Ureter (tissue), 1 donor: ENCODE measurements at regions not wholly inside any gene's neighbourhood (a gene's known extent, or its start where the extent isn't known, plus 50 kb on each side); places are given as distances from the start of the nearest gene placed in this dataset.
"Not testable (repeated sequence)": the region's sequence is repeated elsewhere in the genome, so short reads cannot be mapped to it uniquely, and the experiment has no call there.

Experiments
- DNase-seq: peaks from one replicate; pipeline ENCODE4 v3.0.0-alpha.2; 2020; ENCODE audit warnings: low spot score
- donor health status: DM: yes; HTN: yes; CAD: no.

- DNase-seq, result no peak
These were observed 309.0 kb upstream of the PABPC4L start for GRCh38 chr4:134510544-134510943.

DNA sequence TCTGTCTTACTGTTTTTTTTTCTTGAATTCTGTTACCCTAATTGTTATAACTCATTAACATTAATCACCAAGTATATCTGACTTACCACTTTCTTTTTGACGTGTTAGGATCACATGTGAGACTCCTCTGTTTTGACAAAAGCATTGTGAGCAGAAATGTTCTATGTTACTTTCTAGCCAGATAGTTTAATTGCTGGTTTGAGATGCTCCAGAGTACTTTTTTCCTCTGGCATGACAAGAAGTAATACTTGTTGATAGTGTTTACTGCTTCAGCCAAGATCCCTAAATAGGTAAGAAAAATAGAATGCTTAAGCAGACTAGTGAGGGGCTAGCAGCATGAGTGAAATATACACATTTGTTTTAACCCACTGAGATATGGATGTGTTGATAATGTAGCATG lies 303.9 kb upstream of the PABPC4L start:
- DNase-seq, result no peak

DNA sequence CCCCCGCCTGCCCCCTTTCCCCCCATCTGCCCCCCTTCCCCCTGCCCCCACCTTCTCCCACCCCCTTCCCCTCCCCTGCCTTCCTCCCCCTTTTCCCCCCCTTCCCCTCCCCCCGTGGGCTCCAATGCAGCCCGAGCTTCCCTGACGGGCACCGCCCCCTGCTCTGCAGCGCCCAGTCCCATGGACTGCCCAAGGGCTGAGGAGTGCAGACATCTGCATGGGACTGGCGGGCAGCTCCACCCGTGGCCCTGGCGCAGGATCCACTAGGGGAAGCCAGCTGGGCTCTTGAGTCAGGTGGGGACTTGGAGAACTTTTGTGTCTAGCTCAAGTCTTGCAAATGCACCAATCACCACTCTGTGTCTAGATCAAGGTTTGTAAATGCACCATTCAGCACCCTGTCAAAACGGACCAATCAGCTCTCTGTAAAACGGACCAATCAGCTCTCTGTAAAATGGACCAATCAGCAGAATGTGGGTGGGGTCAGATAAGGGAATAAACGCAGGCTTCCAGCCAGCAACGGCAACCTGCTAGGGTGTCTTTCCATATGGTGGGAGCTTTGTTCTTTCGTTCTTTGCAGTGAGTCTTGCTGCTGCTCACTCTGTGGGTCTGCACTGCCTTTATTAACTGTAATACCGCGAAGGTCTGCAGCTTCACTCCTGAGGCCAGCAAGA lies 300.5 kb upstream of the PABPC4L start:
- DNase-seq, result no peak

GRCh38 chr4:134501488-134501887 lies 299.9 kb upstream of the PABPC4L start:
- DNase-seq, result not testable (repeated sequence)

GRCh38 chr4:134499074-134499473 lies 297.5 kb upstream of the PABPC4L start:
- DNase-seq, result no peak

- no peak for DNase-seq
These were observed 289.3 kb upstream of the PABPC4L start for GRCh38 chr4:134490863-134491262.

DNA sequence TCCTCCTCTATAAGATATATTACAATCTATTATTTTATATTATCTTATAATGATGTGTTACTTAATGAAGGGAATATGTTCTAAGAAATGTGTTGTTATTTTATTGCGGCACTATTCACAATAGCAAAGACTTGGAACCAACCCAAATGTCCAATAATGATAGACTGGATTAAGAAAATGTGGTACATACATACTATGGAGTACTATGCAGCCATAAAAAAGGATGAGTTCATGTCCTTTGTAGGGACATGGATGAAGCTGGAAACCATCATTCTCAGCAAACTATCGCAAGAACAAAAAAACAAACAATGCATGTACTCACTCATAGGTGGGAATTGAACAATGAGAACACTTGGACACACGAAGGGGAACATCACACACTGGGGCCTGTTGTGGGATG lies 281.9 kb upstream of the PABPC4L start:
- not testable (repeated sequence) for DNase-seq

DNA sequence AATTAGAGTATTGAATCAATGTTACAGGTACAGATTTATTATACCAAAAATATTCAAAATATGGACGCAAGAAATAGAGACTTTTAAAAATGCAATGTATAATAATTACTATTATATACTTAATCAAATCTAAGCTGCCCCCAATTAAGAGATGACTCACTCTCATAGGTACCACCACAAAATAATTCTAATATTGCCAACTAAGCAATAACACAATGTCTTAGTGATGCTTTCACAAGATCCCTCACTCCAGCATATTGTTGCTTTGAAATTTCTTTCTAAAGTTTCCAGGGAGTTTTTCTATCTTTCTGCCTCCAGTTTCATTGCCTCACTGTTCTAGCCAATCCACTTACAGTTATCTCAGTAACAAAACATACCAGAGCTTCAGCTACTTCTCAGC lies 270.0 kb upstream of the PABPC4L start:
- no peak for DNase-seq

GRCh38 chr4:134470544-134470943 lies 269.0 kb upstream of the PABPC4L start:
- no peak for DNase-seq

DNA sequence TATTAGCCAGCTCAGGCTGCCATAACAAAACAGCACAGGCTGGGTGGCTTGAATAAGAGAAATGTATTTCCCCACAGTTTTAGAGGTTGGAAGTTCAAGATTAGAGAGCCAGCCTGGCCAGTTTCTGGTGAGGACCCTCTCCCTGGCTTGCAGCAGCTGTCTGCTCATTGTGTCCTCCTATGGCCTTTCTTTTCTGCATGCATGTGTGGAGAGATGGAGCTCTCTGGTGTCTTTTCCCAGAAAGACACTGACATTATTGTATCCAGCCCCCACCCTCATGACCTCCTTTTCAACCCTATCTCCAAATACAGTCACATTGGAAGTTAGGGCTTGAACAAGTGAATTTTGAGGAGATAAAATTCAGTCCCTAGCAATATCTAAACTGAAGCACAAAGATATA lies 263.8 kb upstream of the PABPC4L start:
- no peak for DNase-seq

GRCh38 chr4:134463771-134464170 lies 262.2 kb upstream of the PABPC4L start:
- DNase-seq, result no peak

GRCh38 chr4:134426821-134427220 lies 225.2 kb upstream of the PABPC4L start:
- DNase-seq, result no peak

DNA sequence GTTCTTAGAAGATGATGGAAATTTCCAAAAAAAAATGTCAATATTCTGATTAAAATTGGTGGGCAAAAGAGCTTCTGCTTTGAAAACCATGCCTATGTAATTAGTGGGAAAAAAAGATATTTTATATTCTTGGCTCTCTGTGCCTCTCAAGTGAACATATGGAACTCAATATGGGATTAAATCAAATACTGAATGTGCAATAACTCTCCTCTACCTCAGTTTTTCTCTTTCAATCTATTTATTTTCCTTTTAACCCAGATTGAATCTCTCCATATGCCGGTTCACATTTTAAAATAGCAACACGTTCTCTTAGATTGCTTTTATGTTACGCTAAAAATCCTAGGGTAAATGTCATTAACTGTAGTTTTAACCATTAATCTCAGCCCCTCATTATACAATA lies 224.2 kb upstream of the PABPC4L start:
- no peak for DNase-seq

DNA sequence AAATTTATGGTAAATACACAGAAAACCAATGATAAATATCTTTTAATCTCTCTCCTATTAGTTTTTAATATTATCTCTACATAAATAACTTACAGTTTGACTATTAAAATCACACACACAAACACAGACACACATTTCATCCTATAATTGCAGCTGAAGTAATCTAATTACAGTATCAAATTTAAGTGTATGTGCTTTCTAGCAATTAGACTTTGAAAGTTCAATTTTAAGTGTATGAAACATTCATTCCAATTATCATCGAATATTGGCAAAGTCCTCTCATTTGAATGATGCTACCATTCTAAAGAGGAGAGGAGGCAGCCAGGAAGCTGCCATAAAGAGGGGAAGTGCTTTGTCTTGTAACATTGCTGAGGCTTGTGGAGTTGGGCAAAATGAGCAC lies 221.2 kb upstream of the PABPC4L start:
- no peak for DNase-seq

GRCh38 chr4:134421734-134422133 lies 220.1 kb upstream of the PABPC4L start:
- DNase-seq, result no peak

DNA sequence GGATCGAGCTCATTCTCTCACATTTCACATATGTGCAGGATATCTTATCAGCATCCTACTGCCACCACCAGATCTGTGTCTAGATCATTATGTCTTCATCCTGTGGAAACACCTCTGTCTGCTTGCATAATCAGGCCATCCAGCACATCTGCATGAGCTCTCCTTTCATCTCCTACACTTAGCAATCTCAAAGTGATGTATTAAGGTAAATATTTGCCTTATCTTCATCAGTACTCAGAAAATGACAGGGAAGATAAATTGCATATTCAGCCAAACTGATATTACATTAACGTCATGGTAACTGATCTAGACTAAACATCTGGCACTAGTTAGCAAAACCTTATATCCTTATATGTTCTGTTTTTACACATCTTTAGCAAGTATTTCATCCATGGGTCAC lies 207.3 kb upstream of the PABPC4L start:
- no peak for DNase-seq

DNA sequence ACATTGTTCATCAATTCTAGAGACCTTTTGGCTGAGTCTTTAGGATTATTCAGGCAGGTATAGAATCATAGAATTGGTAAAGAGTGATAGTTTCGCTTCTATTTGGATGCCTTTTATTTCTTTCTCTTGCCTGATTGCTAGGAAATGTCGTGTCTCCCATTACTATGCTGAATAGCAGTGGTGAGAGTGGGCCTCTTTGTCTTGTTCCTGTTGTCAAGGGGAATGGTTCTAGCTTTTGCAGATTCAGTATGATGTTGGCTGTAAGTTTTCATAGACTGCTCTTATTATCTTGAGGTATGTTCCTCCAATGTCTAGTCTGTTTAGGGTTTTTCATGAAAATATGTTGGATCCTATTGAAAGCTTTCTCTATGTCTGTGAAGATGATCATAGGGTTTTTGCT lies 200.2 kb upstream of the PABPC4L start:
- DNase-seq, result no peak

DNA sequence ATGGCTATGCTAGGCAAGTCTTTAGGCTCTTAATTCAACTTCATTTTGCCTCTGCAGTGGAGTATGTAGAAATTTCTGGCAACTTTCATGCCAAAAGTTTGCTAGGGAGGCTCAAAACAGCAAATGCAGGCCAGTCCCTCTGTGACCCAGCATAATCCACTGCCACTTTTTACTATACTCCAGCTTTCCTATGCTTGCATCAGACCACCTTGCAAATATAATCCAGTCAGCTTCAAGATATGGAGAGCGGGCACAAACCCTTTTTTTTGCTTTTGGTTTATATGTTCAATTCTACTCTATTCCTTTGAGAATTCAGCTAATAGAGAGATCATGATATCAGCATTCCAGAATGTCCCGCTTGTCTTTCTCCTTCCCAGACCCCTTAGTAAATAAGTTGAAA lies 192.0 kb upstream of the PABPC4L start:
- DNase-seq, result no peak

- DNase-seq, result no peak
These were observed 188.7 kb upstream of the PABPC4L start for GRCh38 chr4:134390319-134390718.

GRCh38 chr4:134388351-134388750 lies 186.8 kb upstream of the PABPC4L start:
- DNase-seq, result no peak

GRCh38 chr4:134382478-134383227 lies 181.1 kb upstream of the PABPC4L start:
- DNase-seq, result no peak

- no peak for DNase-seq
These were observed 174.2 kb upstream of the PABPC4L start for GRCh38 chr4:134375775-134376174.

DNA sequence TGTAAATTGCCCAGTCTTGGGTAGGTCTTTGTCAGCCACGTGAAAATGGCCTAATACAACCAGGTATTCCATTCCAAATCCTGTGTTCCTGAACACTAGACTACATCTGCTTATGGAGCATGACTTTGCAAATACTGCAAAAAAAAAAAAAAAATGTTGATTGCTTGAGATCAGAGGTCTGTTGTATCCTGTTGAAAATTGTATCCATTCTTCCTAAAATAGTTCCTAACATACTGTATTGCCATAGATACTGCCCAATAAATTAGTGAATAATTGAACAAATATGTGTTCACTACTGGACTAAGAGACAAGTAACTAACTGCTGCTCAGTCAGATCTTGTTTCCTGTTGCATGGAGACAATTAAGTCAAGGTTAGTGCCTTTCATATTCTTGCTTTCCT lies 164.3 kb upstream of the PABPC4L start:
- no peak for DNase-seq

DNA sequence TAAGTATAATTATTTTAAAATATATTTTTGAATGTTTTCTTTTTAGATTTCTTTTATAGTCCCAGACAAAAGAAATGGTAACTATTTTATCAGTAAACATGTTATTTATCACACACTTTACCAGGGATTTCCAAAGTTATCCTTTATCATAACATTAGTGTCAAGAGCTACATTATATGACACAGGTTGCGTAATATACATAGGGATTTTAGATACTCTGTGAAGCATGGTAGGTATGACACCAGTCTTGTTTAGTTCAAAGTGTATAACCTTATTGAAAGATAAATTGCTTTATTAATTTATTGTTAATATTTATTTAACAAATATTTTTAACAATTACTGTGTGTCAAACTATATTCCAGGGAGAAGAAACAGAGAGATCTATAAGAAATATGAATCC lies 163.3 kb upstream of the PABPC4L start:
- DNase-seq, result no peak
